GM18499 (cell line): ENCODE measurements at regions not wholly inside any gene's neighbourhood (a gene's known extent, or its start where the extent isn't known, plus 50 kb on each side); places are given as distances from the start of the nearest gene placed in this dataset.
"Not testable (repeated sequence)": the region's sequence is repeated elsewhere in the genome, so short reads cannot be mapped to it uniquely, and the experiment has no call there.

Experiments
- ATAC-seq: cut with Tn5 transposase; IDR thresholded peaks from one replicate; pipeline ENCODE4 v1.9.1; 2021; ENCODE audit warnings: moderate number of reproducible peaks; ENCODE audit not compliant: insufficient read depth, unreplicated experiment

- no peak for ATAC-seq
Observed at GRCh38 chr2:225761396-225761795, 361.9 kb downstream of the NYAP2 start.

DNA sequence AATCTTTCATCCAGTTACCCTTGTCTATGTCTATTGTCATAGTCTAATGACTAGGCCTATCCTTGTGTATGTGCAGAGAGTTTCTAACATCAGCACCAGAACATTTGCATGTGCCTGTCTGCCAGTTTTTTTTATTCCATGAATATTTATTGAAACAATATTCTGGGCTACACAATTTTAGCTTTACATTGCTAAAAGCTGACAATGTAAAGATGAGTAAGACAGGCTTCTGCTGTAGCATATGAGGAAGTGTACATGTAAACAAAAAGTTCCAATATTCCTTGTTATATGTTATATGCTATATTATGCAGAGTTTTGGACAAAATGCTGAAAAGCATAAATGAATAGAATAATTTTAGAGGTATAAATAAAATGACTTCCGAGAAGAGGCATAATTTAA lies 357.7 kb downstream of the NYAP2 start:
- no peak for ATAC-seq

DNA sequence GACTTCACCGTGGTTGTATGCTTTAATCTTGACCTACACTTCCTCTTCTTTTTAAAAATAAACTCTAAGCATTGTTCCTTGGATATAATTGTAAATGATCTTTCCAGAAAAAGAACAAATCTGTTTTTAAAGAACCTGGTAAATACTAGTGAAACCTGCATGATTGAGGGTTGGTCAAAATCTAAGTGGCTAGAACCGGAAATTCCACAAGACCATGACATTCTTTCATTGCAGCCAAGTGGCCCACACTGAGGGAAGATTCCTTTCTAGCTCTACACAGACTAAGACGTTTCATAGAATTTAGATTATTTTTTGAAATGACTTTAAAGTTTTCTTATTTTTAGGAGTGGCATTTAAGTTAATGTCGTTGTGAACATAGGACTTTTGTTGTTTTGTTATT lies 356.7 kb downstream of the NYAP2 start:
- no peak for ATAC-seq

- ATAC-seq = no peak
Observed at GRCh38 chr2:225748609-225749008, 349.1 kb downstream of the NYAP2 start.

DNA sequence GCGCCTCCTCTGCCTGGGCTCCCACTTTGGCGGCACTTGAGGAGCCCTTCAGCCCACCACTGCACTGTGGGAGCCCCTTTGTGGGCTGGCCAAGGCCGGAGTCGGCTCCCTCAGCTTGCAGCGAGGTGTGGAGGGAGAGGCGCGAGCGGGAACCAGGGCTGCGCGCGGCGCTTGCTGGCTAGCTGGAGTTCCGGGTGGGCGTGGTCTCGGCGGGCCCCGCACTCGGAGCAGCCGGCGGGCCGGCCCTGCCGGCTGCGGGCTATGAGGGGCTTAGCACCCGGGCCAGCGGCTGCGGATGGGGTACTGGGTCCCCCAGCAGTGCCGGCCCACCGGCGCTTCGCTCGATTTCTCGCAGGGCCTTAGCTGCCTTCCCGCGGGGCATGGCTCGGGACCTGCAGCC lies 344.5 kb downstream of the NYAP2 start:
- ATAC-seq = not testable (repeated sequence)

DNA sequence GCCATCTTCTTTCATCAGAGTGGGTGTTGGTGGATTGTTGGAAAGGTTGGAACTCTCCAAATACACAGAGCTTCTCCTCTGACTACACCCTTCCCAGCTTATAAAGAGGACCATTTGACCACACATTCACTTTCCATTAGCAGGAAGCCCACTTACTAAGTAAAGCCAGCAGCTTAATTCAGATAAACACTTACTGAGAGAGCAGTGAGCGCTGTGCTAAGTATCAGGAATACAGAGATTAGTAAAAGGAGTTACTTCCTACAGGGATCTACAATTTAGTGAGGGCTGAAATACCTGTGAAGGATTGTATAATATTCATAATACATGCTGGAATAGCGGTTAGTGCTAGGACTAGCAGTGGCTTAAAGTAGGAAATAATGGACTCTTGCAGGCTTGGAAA lies 343.0 kb downstream of the NYAP2 start:
- ATAC-seq = no peak

DNA sequence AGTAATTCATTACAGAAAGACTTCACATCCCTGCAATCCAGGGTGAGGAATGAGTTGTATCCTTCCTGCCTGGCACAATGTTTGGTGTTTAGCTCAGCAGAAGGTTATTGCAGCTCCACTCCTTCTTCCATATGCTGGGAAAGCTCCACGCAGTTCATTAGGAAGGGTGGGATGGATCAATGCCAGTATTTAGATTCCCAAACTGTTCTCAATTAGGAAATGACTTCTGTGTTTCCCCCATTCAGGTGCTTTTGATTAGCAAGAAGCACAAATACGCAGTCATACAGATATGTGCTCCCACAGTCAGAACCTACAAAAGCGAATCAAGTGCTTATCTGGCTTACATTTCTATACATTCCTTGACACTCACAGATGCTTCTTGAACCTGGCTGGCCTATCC lies 340.6 kb downstream of the NYAP2 start:
- no peak for ATAC-seq

GRCh38 chr2:225739328-225739727 lies 339.8 kb downstream of the NYAP2 start:
- ATAC-seq = no peak

GRCh38 chr2:225738735-225739134 lies 339.2 kb downstream of the NYAP2 start:
- ATAC-seq = no peak

- no peak for ATAC-seq
Observed at GRCh38 chr2:225737556-225737955, 338.0 kb downstream of the NYAP2 start.

GRCh38 chr2:225735844-225736243 lies 336.3 kb downstream of the NYAP2 start:
- no peak for ATAC-seq

- ATAC-seq = no peak
Observed at GRCh38 chr2:225725726-225726125, 326.2 kb downstream of the NYAP2 start.
